Stimulated activated CD8-positive, alpha-beta memory T cell treated with anti-CD3 and anti-CD28 coated beads, Interleukin-15, amount 100 ng/mL, for 24 hours (primary cell): ENCODE measurements at regions not wholly inside any gene's neighbourhood (a gene's known extent, or its start where the extent isn't known, plus 50 kb on each side); places are given as distances from the start of the nearest gene placed in this dataset.

Experiments
- DNase-seq: peaks from one replicate; pipeline ENCODE4 v3.0.0-alpha.2; 2020; ENCODE audit warnings: low read depth

DNA sequence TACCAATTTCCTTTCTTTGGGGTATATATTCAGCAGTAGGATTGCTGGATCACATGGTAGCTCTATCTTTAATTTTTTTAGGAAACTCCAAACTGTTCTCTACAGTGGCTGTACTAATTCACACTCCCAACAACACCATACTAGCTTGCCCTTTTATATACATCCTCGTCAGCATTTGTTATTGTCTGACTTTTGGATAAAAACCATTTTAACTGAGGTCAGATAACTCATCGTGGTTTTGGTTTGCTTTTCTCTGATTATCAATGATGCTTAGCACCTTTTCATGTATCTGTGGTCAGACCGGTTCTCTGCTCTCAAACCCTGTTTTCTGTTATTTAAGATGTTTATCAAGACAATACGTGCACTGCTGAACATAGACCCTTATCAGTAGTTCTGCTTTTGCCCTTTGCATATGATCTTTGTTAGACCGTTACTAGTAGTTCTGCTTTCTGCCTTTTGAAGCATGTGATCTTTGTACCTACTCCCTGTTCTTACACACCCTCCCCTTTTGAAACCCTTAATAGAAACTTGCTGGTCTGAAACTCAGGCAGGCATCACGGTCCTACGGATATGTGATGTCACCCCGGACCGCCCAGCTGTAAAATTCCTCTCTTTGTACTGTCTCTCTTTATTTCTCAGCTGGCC lies 474.3 kb downstream of the RSL24D1 start:
- DNase-seq: no peak

DNA sequence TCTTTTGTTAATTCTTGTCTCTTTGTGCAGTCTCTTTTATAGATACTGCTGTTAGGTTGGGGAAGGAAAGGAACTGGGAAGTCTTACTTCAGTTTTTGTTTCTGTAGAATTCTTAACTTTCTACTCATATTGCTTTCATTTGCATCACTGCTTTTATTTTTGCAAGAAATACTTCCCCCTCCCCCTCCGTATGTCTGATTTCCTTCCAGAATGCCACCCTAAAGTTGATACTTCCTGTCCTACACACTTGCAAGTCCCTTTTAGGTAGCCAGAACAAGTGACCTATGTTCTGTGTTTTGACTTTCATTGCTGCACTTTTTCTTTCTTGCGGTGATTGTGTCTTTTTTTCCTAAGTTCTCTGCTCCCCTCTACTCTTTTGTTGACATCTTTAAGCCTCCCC lies 477.4 kb downstream of the RSL24D1 start:
- DNase-seq: no peak

DNA sequence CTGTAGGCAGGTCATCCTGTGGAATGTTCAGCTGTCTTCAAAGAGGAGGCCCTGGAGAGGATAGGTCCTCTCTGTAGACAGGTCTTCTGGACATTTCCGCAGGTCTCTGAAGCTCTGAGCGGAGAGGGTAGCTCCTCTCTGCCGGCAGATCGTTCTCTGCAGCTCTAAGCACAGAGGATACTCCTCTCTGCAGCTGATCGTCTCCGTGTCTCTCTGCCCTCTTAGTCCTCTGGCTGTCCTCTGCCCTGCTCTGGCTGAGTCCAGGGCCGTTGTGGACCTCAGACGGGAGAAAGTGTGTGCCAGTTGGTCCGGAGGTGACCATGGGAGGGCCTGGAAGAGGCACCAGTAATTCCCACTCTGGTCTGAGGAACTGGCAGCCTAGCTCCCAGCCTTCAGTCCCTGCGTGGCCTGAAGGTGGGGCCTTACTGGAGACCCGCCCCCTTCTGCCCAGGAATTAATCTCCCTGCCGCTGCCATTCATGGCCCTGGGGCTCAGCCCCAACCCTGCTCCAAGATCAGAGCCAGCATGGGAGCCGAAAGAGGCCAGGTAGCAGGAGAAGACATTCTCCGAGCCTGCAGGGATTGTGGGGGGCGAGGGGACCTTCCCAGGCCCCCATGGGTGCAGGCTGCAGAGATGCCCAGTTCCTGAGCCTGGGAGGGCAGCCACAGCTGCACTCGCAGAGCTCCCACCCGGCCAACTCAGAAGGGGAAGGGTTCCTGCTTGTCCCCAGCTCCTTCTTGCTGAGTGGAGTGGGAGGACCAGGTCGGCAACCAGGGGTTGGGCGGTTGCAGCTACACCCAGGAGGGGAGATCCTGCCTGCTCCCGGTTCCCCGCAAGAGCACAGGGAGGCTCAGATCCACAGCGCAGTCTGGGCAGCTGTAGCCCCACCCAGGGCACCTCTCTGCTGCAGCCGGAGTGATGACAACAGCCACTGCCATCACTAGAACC lies 488.7 kb downstream of the RSL24D1 start:
- no peak for DNase-seq

DNA sequence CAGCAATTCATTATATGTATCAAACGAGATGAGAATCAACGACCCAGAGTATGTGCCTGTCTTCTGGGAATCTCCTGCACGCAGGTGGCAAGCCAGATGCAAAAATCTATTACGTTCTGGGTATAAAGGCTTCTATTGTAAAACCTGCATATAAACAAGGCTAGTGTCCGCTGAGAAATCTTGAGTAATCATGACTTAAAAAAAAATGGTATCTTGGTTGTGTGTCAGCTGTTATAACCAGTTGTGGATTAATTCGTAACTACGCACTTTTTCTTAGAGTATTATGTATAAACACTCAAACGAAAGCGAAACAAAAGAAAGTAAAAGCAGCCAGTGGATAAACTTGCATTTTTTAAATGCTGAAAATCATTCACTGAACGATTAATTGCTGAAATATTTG lies 509.1 kb downstream of the RSL24D1 start:
- no peak for DNase-seq
